PC-9 (cell line): ENCODE measurements at regions not wholly inside any gene's neighbourhood (a gene's known extent, or its start where the extent isn't known, plus 50 kb on each side); places are given as distances from the start of the nearest gene placed in this dataset.

Source experiments
- CTCF ChIP-seq: fragments of 200-600 bp; sonication (generic); conservative IDR thresholded peaks from 2 replicates; pipeline ENCODE4 v1.6.1; 2017; ENCODE audit warnings: mixed run types, antibody characterized with exemption, mild to moderate bottlenecking, moderate library complexity
- EZH2 ChIP-seq: fragments of 200-600 bp; sonication (generic); IDR thresholded peaks from 2 replicates; pipeline ENCODE4 v1.8.0; 2017; ENCODE audit warnings: antibody characterized with exemption, low read depth

- TF ChIP-seq CTCF = no peak
- TF ChIP-seq EZH2 = no peak
These were observed 199.0 kb upstream of the DCC start for GRCh38 chr18:52140986-52141385.
